ENCODE measurements at regions not wholly inside any gene's neighbourhood (a gene's known extent, or its start where the extent isn't known, plus 50 kb on each side); places are given as distances from the start of the nearest gene placed in this dataset.

- TF ChIP-seq SP1 (IDR thresholded peaks at IDR 0.05) = no peak
- no peak for TF ChIP-seq FOXK2 (IDR thresholded peaks at IDR 0.05)
- no peak for TF ChIP-seq CTBP1 (IDR thresholded peaks at IDR 0.05; ENCODE audit: borderline replicate concordance)
- TF ChIP-seq SUZ12 (IDR thresholded peaks at IDR 0.05) = no peak
- no peak for TF ChIP-seq BHLHE40 (IDR thresholded peaks at IDR 0.05; ENCODE audit: borderline replicate concordance)
- no peak for TF ChIP-seq PKNOX1 (IDR thresholded peaks at IDR 0.05)
These were observed 193.8 kb upstream of the TOX3 start for GRCh38 chr16:52740766-52741165.

All from HEK293T (cell line).